ENCODE measurements at regions not wholly inside any gene's neighbourhood (a gene's known extent, or its start where the extent isn't known, plus 50 kb on each side); places are given as distances from the start of the nearest gene placed in this dataset.

DNA sequence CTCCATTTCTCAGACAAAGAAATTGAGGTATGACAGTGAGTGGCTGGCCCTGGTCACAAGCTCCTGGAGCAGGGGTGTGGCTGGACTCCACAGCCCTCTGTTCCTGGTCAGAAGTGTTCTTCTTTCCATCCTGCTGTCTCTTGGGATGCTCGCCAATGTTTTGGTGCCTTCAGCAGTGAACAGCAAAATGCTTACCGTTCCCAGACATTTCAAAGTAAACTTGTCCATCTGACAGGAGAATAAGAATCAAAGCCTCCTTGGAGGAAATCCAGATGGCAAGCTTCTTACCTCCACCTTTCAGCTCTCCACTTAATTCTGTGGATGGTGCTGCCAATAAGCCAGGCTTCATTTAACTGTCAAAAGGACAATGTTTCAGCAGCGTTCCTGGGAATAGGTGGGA, 954.1 kb downstream of the UQCRFS1 start:
- TF ChIP-seq, protein P1, sequence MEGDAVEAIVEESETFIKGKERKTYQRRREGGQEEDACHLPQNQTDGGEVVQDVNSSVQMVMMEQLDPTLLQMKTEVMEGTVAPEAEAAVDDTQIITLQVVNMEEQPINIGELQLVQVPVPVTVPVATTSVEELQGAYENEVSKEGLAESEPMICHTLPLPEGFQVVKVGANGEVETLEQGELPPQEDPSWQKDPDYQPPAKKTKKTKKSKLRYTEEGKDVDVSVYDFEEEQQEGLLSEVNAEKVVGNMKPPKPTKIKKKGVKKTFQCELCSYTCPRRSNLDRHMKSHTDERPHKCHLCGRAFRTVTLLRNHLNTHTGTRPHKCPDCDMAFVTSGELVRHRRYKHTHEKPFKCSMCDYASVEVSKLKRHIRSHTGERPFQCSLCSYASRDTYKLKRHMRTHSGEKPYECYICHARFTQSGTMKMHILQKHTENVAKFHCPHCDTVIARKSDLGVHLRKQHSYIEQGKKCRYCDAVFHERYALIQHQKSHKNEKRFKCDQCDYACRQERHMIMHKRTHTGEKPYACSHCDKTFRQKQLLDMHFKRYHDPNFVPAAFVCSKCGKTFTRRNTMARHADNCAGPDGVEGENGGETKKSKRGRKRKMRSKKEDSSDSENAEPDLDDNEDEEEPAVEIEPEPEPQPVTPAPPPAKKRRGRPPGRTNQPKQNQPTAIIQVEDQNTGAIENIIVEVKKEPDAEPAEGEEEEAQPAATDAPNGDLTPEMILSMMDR (IDR thresholded peaks at IDR 0.05; ENCODE audit: low read depth, low read length) = no peak
- TF ChIP-seq POLR2A (IDR thresholded peaks at IDR 0.05; ENCODE audit: extremely low read depth, insufficient read length) (no peak), MYC (IDR thresholded peaks at IDR 0.05; ENCODE audit: low read depth, low read length) (no peak)
